ENCODE measurements at regions not wholly inside any gene's neighbourhood (a gene's known extent, or its start where the extent isn't known, plus 50 kb on each side); places are given as distances from the start of the nearest gene placed in this dataset.

DNA sequence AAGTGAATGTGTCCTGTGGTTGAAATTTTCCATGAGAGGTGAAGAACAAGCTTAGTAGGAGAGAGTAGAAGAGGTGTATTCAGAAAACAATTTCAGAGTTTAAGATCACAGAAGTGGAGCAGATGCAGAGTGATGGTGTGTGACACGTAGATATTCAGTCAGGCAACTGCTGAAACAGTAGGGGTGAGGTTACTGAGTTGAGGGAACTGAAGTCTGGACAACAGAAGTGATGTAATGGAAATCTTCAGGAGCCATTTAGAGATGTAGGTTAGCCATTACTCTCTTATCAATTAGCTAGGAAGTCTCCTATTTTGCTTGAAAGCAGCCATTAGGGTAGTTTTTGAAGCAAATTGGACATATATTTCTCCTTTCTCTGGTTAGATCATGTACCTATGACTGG is 584.4 kb downstream of the PKHD1 start:
- TF ChIP-seq, protein P1, sequence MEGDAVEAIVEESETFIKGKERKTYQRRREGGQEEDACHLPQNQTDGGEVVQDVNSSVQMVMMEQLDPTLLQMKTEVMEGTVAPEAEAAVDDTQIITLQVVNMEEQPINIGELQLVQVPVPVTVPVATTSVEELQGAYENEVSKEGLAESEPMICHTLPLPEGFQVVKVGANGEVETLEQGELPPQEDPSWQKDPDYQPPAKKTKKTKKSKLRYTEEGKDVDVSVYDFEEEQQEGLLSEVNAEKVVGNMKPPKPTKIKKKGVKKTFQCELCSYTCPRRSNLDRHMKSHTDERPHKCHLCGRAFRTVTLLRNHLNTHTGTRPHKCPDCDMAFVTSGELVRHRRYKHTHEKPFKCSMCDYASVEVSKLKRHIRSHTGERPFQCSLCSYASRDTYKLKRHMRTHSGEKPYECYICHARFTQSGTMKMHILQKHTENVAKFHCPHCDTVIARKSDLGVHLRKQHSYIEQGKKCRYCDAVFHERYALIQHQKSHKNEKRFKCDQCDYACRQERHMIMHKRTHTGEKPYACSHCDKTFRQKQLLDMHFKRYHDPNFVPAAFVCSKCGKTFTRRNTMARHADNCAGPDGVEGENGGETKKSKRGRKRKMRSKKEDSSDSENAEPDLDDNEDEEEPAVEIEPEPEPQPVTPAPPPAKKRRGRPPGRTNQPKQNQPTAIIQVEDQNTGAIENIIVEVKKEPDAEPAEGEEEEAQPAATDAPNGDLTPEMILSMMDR (IDR thresholded peaks at IDR 0.05): no peak
- no peak for TF ChIP-seq POLR2A (IDR thresholded peaks at IDR 0.05)

All from heart left ventricle (tissue), 13 donors.